Upper lobe of left lung (tissue), 6 donors: ENCODE measurements at regions not wholly inside any gene's neighbourhood (a gene's known extent, or its start where the extent isn't known, plus 50 kb on each side); places are given as distances from the start of the nearest gene placed in this dataset.

Experiments used
- ATAC-seq, 2 donors: fragments of 200-7000 bp; cut with Tn5 transposase; one replicate each; pipeline ENCODE4 v1.9.1; 2022; ENCODE audit warnings: mild to moderate bottlenecking in 2 of 2, moderate library complexity in 2 of 2; ENCODE audit not compliant: low FRiP score in 2 of 2
- DNase-seq, 2 donors: peaks; one replicate each; pipeline ENCODE4 v3.0.0-alpha.2; 2019 to 2020
- H3K27ac ChIP-seq, 4 donors: fragments of 200-600 bp; sonication (generic); one replicate each; pipeline ENCODE4 v1.5.1; 2016 to 2019
- H3K27me3 ChIP-seq, 4 donors: fragments of 200-600 bp; sonication (generic); one replicate each; pipeline ENCODE4 v1.5.1; 2017 to 2019
- H3K36me3 ChIP-seq, 4 donors: fragments of 200-600 bp; sonication (generic); one replicate each; pipeline ENCODE4 v1.5.1; 2016 to 2019
- H3K4me1 ChIP-seq, 4 donors: fragments of 200-600 bp; sonication (generic); one replicate each; pipeline ENCODE4 v1.5.1; 2018 to 2019
- H3K4me3 ChIP-seq, 4 donors: fragments of 200-600 bp; sonication (generic); one replicate each; pipeline ENCODE4 v1.5.1; 2017 to 2019; ENCODE audit warnings: mild to moderate bottlenecking in 2 of 4, moderate library complexity in 1 of 4
- H3K9me3 ChIP-seq, 4 donors: fragments of 200-600 bp; sonication (generic); one replicate each; pipeline ENCODE4 v1.5.1; 2018 to 2019
- EP300 ChIP-seq, 4 donors: sonication (generic); formaldehyde crosslinking; IDR thresholded peaks; one replicate each; pipeline ENCODE4 v1.5.1; 2017; ENCODE audit warnings: antibody characterized with exemption in 4 of 4, control low read depth in 2 of 4
- POLR2A ChIP-seq, 4 donors: fragments of 450-650 bp; IDR thresholded peaks; one replicate each; pipeline ENCODE4 v1.5.1; 2016 to 2017; ENCODE audit warnings: antibody characterized with exemption in 4 of 4, mild to moderate bottlenecking in 2 of 4
- POLR2AphosphoS5 ChIP-seq, 2 donors: sonication (generic); formaldehyde crosslinking; IDR thresholded peaks; one replicate each; pipeline ENCODE4 v1.5.1; 2017; ENCODE audit warnings: antibody characterized with exemption in 2 of 2
- WGBS, 2 donors: methylation state at CpG; one replicate each; pipeline ENCODE4 v1.1.5; 2017 to 2018; 5-methylcytosine and 5-hydroxymethylcytosine counted together
- TF ChIP-seq, protein P1 (sequence below), 6 experiments: fragments of 450-650 bp in 4 of 6; fragments of 200-600 bp in 2 of 6; sonication (generic) in 2 of 6; IDR thresholded peaks; one replicate each; pipeline ENCODE4 v1.5.1; 2016 to 2019; ENCODE audit warnings: antibody characterized with exemption in 6 of 6
- donor health status: DM: no; HTN: no; CAD: no; lungs with moderate emphysema.
- donor health status: DM: no; HTN: yes; CAD: no; lungs with severe emphysema.

DNA sequence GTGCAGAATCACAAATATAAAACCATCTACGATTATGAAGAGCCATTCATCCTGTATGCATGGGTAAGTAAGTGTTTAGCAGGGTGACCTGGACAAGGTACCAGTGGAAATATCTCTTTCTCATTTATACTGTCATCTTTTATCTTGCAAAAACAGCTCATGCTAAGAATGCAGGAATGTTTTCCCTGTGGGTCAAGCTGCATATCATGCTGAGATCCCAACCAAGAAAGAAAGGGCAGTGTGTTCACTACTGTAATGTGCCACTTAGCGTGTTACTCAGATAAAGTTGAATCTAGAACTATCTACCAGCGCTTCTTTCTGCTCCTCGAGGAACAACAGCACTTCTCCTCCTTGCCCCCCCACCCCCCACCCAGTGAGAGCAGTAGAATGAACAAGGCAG lies 212.7 kb upstream of the TBL1X start:
- Histone ChIP-seq H3K9me3 (no peaks in the 10 kb centered on the region), H3K4me3 (no peak overlapping the region), H3K27ac (no peak overlapping the region), H3K36me3 (no peaks in the 10 kb centered on the region), H3K4me1 (no peaks in the 10 kb centered on the region), H3K27me3 (no peaks in the 10 kb centered on the region)
- ATAC-seq, result no peak
- DNase-seq, result no peak
- 54 to 85% methylated on average over 4 of the region's 4 CpGs for WGBS, 2 donors
- TF ChIP-seq POLR2A (IDR thresholded peaks at IDR 0.05) (no peak), EP300 (IDR thresholded peaks at IDR 0.05) (no peak), POLR2AphosphoS5 (IDR thresholded peaks at IDR 0.05) (no peak)
- TF ChIP-seq, protein P1, sequence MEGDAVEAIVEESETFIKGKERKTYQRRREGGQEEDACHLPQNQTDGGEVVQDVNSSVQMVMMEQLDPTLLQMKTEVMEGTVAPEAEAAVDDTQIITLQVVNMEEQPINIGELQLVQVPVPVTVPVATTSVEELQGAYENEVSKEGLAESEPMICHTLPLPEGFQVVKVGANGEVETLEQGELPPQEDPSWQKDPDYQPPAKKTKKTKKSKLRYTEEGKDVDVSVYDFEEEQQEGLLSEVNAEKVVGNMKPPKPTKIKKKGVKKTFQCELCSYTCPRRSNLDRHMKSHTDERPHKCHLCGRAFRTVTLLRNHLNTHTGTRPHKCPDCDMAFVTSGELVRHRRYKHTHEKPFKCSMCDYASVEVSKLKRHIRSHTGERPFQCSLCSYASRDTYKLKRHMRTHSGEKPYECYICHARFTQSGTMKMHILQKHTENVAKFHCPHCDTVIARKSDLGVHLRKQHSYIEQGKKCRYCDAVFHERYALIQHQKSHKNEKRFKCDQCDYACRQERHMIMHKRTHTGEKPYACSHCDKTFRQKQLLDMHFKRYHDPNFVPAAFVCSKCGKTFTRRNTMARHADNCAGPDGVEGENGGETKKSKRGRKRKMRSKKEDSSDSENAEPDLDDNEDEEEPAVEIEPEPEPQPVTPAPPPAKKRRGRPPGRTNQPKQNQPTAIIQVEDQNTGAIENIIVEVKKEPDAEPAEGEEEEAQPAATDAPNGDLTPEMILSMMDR (IDR thresholded peaks at IDR 0.05), result no peak

DNA sequence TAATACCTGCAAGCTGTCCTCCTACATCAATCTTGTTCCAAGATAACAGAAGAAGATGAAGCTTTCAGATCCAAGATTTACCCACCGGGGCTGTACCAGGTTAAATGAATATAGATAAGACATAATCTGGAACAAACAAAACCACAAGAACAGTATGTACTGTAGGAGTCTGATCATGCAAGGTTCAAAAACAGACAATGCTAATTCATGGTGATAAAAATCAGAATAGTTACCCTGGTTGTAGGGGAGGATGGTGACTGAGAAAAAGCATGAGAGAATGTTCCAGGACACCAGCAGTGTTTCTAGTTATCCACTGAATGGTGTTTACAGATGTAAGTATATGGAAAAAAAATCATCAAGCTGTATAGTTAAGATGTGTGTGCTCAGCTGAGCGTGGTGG lies 211.6 kb upstream of the TBL1X start:
- Histone ChIP-seq H3K27ac (no peak overlapping the region), H3K36me3 (no peaks in the 10 kb centered on the region), H3K9me3 (no peaks in the 10 kb centered on the region), H3K27me3 (no peaks in the 10 kb centered on the region), H3K4me3 (no peak overlapping the region), H3K4me1 (no peaks in the 10 kb centered on the region)
- TF ChIP-seq, protein P1 (IDR thresholded peaks at IDR 0.05), result no peak
- TF ChIP-seq POLR2A (IDR thresholded peaks at IDR 0.05) (no peak), EP300 (IDR thresholded peaks at IDR 0.05) (no peak), POLR2AphosphoS5 (IDR thresholded peaks at IDR 0.05) (no peak)
- no peak for ATAC-seq
- DNase-seq, result no peak
- WGBS, 2 donors, result 60 to 70% methylated on average over 2 of the region's 2 CpGs

GRCh38 chrX:9257718-9258420 lies 207.0 kb upstream of the TBL1X start:
- Histone ChIP-seq H3K9me3 (no peaks in the 10 kb centered on the region), H3K4me1 (no peaks in the 10 kb centered on the region), H3K4me3 (no peak overlapping the region), H3K27me3 (no peaks in the 10 kb centered on the region), H3K36me3 (no peaks in the 10 kb centered on the region), H3K27ac (no peak overlapping the region)
- no peak for DNase-seq
- no peak for ATAC-seq
- TF ChIP-seq EP300 (IDR thresholded peaks at IDR 0.05), result no peak
- no peak for TF ChIP-seq POLR2A (IDR thresholded peaks at IDR 0.05)
- TF ChIP-seq, protein P1 (IDR thresholded peaks at IDR 0.05), result no peak
- no peak for TF ChIP-seq POLR2AphosphoS5 (IDR thresholded peaks at IDR 0.05)
- 77 to 79% methylated on average over 6 of the region's 6 CpGs for WGBS, 2 donors

DNA sequence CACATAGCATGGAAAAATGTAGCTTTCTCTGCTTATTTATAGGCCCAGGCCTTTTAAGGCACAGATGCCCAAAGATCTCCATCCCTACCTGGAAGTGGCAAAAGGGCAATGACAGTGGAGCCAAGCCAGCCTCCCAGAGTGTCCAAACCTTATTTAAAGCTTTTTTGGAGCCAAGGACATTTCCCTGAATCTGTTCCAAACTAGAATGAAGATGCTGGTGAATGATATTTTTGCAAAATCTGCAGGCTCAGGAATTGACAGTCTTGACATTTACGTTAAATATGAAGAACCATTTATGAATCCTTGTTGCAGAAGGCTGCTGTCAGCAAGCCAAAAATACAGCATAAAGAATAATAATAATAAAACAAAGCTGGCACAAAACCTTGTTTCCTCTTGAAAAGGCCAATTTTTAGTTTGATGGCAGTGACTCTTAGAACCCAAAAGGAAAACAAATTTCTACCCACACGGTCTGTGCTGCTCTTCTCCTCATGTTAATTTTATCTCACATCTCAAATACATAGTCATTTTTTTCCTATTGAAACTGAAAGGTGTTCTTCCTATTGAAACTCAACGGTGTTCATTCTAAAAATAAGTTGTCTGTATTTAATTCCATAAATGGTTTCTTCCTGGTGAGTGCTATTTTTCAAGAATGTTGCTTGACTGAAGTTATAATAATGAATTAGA lies 206.3 kb upstream of the TBL1X start:
- Histone ChIP-seq H3K36me3 (no peaks in the 10 kb centered on the region), H3K4me3 (no peak overlapping the region), H3K27me3 (no peaks in the 10 kb centered on the region), H3K9me3 (no peaks in the 10 kb centered on the region), H3K4me1 (no peaks in the 10 kb centered on the region), H3K27ac (no peak overlapping the region)
- TF ChIP-seq EP300 (IDR thresholded peaks at IDR 0.05), result no peak
- TF ChIP-seq POLR2AphosphoS5 (IDR thresholded peaks at IDR 0.05), result no peak
- TF ChIP-seq, protein P1 (IDR thresholded peaks at IDR 0.05), result no peak
- no peak for TF ChIP-seq POLR2A (IDR thresholded peaks at IDR 0.05)
- ATAC-seq, result no peak
- 48 to 58% methylated on average over 3 of the region's 3 CpGs for WGBS, 2 donors
- no peak for DNase-seq
